Stimulated activated naive B cell treated with anti-CD40 and anti-IgM and Interleukin-4, amounts not matched to agents 10 μg/mL and 1 μg/mL and 100 μg/mL, for 72 hours (primary cell): ENCODE measurements at regions not wholly inside any gene's neighbourhood (a gene's known extent, or its start where the extent isn't known, plus 50 kb on each side); places are given as distances from the start of the nearest gene placed in this dataset.

Experiments
- ATAC-seq, 2 donors: fragments of 150-1000 bp; cut with Tn5 transposase; replicated peaks; 2 replicates each; pipeline ENCODE4 v1.10.0; 2021; ENCODE audit warnings: moderate library complexity in 1 of 2
- DNase-seq: peaks from one replicate; pipeline ENCODE4 v3.0.0; 2021
- H3K27ac Mint-ChIP-seq: one replicate; pipeline ENCODE4 v1.8.0; 2022; ENCODE audit warnings: mild to moderate bottlenecking, mixed read lengths
- H3K27me3 Mint-ChIP-seq, 2 donors: one replicate each; pipeline ENCODE4 v1.8.0; 2022; ENCODE audit warnings: mixed read lengths in 2 of 2
- H3K36me3 Mint-ChIP-seq, 2 donors: one replicate each; pipeline ENCODE4 v1.8.0; 2022; ENCODE audit warnings: mixed read lengths in 2 of 2, mild to moderate bottlenecking in 1 of 2
- H3K4me1 Mint-ChIP-seq, 2 donors: one replicate each; pipeline ENCODE4 v1.8.0; 2022; ENCODE audit warnings: mixed read lengths in 2 of 2, mild to moderate bottlenecking in 1 of 2
- H3K4me3 Mint-ChIP-seq, 2 donors: one replicate each; pipeline ENCODE4 v1.8.0; 2022; ENCODE audit warnings: mild to moderate bottlenecking in 2 of 2, mixed read lengths in 2 of 2, moderate library complexity in 1 of 2
- H3K9me3 Mint-ChIP-seq, 2 donors: one replicate each; pipeline ENCODE4 v1.8.0; 2022; ENCODE audit warnings: mixed read lengths in 2 of 2, mild to moderate bottlenecking in 1 of 2

- ATAC-seq, result no peak
- Mint-ChIP-seq H3K36me3 (no peaks in the 10 kb centered on the region), H3K27ac (no peak overlapping the region), H3K27me3 (no peaks in the 10 kb centered on the region), H3K4me3 (no peak overlapping the region), H3K9me3 (peaks cover 0 to 1% of the 10 kb centered on the region in 2 donors), H3K4me1 (no peaks in the 10 kb centered on the region)
- DNase-seq, result no peak
Observed at GRCh38 chr1:219669556-219669955, 56.7 kb upstream of the ZC3H11B start.

GRCh38 chr1:219669042-219669441 is 56.1 kb upstream of the ZC3H11B start:
- Mint-ChIP-seq H3K4me1 (no peaks in the 10 kb centered on the region), H3K9me3 (peaks cover 0 to 1% of the 10 kb centered on the region in 2 donors), H3K36me3 (no peaks in the 10 kb centered on the region), H3K4me3 (no peak overlapping the region), H3K27me3 (no peaks in the 10 kb centered on the region), H3K27ac (no peak overlapping the region)
- ATAC-seq, result no peak
- no peak for DNase-seq

- peaks cover 0 to 1% of the 10 kb centered on the region in 2 donors for H3K9me3 Mint-ChIP-seq
- no peak for DNase-seq
- H3K36me3 Mint-ChIP-seq, result no peaks in the 10 kb centered on the region
- no peaks in the 10 kb centered on the region for H3K4me1 Mint-ChIP-seq
- peaks cover 0 to 5% of the 10 kb centered on the region in 2 donors for H3K27me3 Mint-ChIP-seq
- no peak overlapping the region for H3K27ac Mint-ChIP-seq
- H3K4me3 Mint-ChIP-seq, result no peak overlapping the region
- ATAC-seq, result no peak
Observed at GRCh38 chr1:219668446-219668845, 55.5 kb upstream of the ZC3H11B start.

- ATAC-seq, result no peak
- H3K9me3 Mint-ChIP-seq, result peaks cover 0 to 1% of the 10 kb centered on the region in 2 donors
- H3K27ac Mint-ChIP-seq, result no peak overlapping the region
- no peak for DNase-seq
- H3K36me3 Mint-ChIP-seq, result no peaks in the 10 kb centered on the region
- H3K4me1 Mint-ChIP-seq, result peaks cover 0 to 6% of the 10 kb centered on the region in 2 donors
- peaks cover 10 to 22% of the 10 kb centered on the region in 2 donors for H3K27me3 Mint-ChIP-seq
- no peak overlapping the region for H3K4me3 Mint-ChIP-seq
Observed at GRCh38 chr1:219666242-219666641, 53.3 kb upstream of the ZC3H11B start.

GRCh38 chr1:219665089-219665488 is 52.2 kb upstream of the ZC3H11B start:
- ATAC-seq (no peak), DNase-seq (no peak)
- no peak overlapping the region for H3K27ac Mint-ChIP-seq
- H3K4me1 Mint-ChIP-seq, result peaks cover 0 to 12% of the 10 kb centered on the region in 2 donors
- H3K9me3 Mint-ChIP-seq, result no peaks in the 10 kb centered on the region
- no peak overlapping the region for H3K4me3 Mint-ChIP-seq
- H3K36me3 Mint-ChIP-seq, result no peaks in the 10 kb centered on the region
- peaks cover 15 to 31% of the 10 kb centered on the region in 2 donors for H3K27me3 Mint-ChIP-seq

GRCh38 chr1:219664310-219665029 is 51.6 kb upstream of the ZC3H11B start:
- H3K4me1 Mint-ChIP-seq, result peaks cover 0 to 12% of the 10 kb centered on the region in 2 donors
- H3K36me3 Mint-ChIP-seq, result no peaks in the 10 kb centered on the region
- H3K27ac Mint-ChIP-seq, result no peak overlapping the region
- DNase-seq, result no peak
- no peak for ATAC-seq
- H3K27me3 Mint-ChIP-seq, result peaks cover 15 to 31% of the 10 kb centered on the region in 2 donors
- H3K4me3 Mint-ChIP-seq, result no peak overlapping the region
- no peaks in the 10 kb centered on the region for H3K9me3 Mint-ChIP-seq
